Amygdala (tissue), 56 donors: ENCODE measurements at regions not wholly inside any gene's neighbourhood (a gene's known extent, or its start where the extent isn't known, plus 50 kb on each side); places are given as distances from the start of the nearest gene placed in this dataset.
"Not testable (repeated sequence)": the region's sequence is repeated elsewhere in the genome, so short reads cannot be mapped to it uniquely, and the experiment has no call there.

Experiments
- DNase-seq, 56 donors: peaks; one replicate each; lab custom pipeline; 2025; lab: John Stamatoyannopoulos, UW

GRCh38 chr12:129959889-129960288 is 56.1 kb upstream of the TMEM132D start:
- no peak for DNase-seq

GRCh38 chr12:129961091-129961490 is 57.3 kb upstream of the TMEM132D start:
- DNase-seq: peak in 2 of 56 donors; percentile 7

- DNase-seq: no peak
Measured at GRCh38 chr12:129961856-129962255, 58.0 kb upstream of the TMEM132D start.

DNA sequence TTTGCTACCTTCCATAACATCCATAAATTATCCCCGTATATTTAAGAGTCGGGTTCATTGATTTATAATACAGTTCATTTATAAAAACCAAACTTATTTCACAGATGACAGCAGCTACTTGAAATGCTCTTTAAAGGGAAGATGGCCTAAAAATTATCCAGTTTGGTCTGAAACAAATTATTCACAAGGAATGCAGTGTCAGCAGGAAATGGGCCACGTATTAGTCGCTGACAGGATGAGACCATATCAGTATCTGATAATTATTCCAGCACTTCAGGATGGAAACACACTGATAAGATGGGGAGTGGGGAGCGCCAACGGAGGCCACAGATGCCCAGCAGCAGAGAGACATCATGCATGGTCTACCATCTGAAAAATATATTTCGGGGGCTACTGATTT is 60.5 kb upstream of the TMEM132D start:
- DNase-seq: no peak

DNA sequence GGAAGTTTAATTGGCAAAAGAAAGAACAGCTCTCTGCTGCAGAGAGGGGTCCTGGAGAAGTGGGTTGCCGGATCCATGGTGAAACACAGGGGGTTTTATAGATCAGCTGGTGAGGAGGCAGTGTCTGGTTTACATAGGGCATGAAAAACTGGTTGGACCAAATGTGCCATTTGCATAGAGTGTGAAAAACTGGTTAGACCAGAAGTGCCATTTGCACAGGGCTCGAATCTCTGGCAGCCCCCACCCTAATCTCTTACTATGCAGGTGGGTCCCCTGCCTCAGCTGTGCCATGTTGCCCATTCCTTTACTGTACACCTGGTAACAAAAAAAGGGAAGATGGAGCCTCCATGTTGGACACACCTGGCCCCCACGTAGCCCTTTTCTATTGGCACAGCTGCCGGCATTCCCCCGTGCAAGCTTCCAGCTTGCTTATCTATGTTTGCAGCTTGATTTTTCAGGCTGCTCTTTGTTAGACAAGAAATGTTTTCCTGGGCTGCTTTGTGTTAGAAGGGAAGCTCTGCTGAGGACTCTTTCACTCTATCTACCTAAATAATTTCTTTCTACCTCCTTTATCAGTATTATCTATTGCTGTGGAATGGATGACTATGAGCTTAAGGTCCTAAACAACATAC is 61.1 kb upstream of the TMEM132D start:
- DNase-seq: no peak

DNA sequence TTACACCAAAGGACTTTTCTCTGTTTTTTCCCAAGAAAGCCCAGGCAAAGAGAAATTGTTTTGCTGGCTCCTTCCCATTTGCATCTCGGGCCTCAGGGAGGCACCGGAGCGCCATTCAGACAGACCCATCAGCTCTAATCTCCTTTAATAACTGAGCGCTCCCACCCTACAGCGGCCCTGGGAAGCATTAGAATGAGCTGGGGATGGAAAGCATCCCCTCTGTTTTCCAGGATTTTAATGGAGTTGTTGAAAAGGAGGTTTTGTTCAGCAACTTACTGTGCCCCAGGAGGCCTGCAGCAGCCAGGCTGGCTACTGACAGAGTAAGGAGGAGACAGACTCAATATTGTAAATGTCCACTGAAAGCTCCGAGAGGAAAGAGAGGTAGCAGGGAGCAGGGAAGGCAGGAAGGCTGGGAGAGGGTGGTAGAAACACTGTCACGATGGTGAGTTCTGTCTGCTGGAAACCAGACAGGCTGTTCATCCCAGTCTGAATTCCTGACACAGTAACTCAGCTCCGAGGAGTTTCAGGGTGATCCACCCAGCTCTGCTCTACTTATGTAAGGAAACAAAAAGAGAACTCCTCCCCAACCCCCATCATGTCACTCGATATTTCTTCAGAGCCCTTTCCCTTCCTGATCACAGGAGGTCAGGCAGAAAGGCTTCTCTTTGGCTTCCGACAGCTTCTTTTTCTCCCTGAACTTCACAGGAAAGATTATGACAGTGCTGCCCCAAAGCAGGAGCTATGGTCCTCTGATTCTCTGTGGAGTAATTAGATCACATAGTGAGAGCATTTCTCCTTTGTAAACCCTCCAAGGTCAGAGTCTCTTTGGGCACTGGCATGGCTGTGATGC is 62.5 kb upstream of the TMEM132D start:
- no peak for DNase-seq

DNA sequence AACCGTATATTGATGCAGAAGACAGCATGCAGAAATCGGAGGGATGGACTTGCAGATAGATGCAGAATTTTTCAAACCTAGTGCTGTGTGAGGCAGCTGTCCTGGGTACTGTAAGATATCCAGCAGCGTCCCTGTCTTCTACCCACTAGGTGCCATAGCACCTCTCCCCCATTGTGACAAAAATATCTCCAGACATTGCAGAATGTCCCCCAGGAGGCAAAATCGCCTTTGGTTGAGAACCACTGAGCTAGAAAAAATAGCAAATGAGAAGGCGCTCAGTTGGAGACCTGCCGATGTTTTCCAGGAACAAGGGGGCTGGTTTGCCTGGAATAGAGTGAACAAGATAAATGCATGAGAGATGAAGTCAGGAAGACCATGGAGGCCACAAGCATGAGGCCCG is 67.9 kb upstream of the TMEM132D start:
- peak in 8 of 56 donors; percentile 8 to 52 (median 19) for DNase-seq

DNA sequence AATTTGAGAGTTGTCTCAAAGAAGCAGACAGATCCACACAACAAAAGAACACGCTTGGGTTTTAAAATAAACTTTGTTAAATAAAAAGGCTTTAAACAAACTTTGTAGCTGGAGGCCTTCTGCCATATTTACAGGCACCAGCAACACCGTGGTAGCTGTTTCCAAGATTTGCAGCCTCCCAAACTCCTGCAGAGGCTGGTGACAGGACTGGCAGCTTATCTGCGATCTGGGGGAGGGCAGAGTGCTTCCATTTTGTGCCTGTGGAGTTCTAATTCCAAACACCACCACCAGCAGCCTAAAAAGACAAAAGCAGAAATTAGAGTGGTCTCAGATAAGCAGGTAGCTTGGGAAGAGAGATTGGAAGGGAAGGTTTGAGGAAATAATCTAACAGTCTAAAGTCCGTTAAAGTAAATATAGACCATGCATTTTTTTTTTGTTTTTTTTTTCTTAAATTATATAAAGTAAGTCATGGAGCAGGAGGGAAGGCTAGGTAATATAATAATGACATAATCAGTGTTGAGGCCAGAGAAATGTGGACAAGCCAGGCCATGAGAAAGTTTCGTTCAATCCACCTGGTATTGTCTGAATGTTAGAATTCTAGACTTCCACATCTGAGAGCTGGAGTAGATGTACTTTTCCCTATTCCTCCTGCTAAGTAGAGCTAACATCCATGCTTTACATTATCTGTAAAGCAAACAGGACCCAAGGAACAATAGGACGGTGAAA is 69.6 kb upstream of the TMEM132D start:
- DNase-seq: no peak

DNA sequence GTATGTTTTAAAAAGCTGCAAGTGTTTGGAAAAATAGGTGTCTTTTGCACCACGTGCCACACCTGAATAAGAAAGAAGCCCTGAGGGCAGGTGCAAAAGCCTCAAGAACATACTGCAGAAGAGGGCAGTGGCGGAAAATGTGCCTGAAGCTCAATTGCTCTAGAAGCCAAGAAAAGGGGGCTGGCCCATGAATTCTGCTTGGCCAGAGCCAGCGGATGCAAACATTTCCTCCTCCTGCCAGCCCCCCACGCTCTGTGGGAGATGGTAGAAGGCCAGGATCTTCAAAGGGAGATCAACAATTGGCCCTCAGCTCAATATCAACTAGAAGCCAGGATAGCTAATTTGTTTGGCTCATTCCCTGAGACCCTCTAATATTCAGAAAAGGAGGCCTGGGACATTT is 80.3 kb upstream of the TMEM132D start:
- DNase-seq: no peak

GRCh38 chr12:129987841-129988240 is 84.0 kb upstream of the TMEM132D start:
- DNase-seq: no peak

GRCh38 chr12:129994634-129995033 is 90.8 kb upstream of the TMEM132D start:
- DNase-seq: no peak

- no peak for DNase-seq
Measured at GRCh38 chr12:129997239-129997638, 93.4 kb upstream of the TMEM132D start.

DNA sequence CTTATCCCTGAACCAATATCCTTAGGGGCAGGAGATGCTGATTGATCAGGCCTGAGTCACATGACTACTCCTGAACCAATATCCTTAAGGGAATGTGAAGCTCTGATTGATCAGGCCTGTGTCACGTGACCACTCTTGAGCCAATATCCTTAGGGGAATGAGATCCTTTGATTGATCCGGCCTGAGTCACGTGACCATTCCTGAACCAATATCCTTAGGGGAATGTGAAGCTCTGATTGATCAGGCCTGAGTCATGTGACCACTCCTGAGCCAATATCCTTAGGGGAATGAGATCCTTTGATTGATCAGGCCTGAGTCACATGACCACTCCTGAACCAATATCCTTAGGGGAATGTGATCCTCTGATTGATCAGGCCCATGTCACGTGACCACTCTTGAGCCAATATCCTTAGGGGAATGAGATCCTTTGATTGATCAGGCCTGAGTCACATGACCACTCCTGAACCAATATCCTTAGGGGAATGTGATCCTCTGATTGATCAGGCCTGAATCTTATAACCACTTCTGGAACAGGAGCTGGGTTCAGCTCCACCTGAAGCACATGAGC is 100.6 kb upstream of the TMEM132D start:
- DNase-seq: not testable (repeated sequence)

DNA sequence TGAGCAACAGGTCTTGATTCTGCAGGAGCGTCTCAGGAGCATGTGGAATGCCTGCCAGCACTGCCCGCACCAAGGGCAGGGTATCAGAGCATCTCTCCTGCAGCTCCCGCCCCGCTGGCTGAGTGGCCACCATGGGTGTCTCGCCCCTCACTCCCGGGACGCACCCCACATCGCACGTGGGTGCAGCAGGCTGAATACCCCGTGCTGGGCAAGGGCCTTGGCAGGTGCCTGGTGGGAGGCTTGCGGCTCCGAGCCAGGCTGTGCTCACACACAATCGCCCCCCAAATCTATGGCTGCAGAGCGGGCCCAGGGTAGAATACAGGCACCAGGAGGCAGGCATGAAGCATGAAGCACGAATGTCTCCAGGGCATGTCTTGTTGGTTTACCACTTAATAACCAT is 103.9 kb upstream of the TMEM132D start:
- DNase-seq: no peak

GRCh38 chr12:130008241-130008640 is 104.4 kb upstream of the TMEM132D start:
- no peak for DNase-seq

GRCh38 chr12:130009961-130010360 is 106.1 kb upstream of the TMEM132D start:
- DNase-seq: peak in 1 of 56 donors; percentile 10

DNA sequence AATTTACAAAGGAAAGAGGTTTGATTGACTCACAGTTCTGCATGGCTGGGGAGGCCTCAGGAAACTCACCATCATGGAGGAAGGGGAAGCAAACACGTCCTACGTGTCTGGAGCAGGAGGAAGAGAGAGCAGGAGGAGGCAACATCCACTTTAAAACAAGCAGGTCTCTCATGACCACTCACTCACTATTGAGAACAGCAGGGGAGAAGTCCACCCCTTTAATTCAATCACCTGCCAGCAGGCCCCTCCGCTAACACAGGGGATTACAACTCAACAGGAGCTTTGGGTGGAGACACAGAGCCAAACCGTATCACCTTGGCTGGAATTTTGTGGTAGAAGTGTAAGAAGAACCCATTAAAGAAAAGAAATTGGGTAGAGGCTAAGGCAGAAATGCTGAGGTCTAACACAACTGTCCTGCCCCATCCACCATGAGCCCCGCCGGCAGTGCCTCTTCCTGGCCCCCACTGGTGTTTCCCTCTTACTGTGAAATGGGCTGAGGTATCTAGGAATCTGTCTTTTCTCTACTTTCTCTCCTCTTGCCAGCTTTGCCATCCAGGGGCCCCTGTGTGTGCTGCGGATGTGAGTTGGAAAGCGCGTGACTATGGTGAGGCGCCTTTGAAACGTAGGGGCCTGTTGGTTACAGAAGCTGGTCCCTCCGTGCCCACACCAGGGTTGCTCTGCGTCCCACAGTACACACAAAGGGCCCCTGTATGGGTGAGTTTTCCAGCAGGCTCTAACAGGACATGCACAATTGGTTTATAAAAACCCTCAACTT is 108.0 kb upstream of the TMEM132D start:
- no peak for DNase-seq

DNA sequence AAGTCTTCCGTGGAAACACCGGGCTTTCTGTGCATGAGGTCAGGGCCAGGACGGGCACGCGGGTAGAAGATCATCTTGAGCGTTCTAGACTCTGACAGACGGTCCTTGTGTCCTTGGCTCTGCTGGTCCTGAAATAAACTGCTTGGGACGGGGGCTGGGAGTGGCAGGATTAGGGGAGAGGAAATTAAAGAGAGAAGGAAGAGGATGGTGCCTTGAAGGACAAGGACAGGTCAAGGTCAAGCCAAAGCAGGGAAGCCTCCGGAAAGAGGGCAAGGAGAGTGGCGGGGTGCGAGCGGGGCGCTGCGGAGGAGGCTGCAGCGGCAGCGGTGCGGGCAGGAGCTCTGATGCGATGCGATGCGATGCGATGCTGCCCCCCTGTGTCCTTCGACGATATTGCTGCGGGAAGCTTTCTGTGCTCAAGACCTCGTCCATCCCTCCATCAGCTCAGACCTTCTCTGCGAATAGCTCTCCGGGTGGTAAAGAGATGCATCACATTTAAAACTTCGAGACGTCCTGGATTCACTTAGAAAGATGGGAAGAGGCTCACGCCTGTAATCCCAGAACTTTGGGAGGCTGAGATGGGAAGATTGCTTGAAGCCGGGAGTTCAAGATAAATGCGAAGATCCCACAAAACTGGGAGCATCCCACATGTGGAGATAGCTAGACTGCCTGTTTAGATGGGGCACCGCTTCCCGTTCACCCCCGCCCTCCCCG is 110.1 kb upstream of the TMEM132D start:
- DNase-seq: peak in 55 of 56 donors; percentile 13 to 90 (median 63)

GRCh38 chr12:130014485-130014807 is 110.6 kb upstream of the TMEM132D start:
- peak in 23 of 56 donors; percentile 10 to 69 (median 35) for DNase-seq

DNA sequence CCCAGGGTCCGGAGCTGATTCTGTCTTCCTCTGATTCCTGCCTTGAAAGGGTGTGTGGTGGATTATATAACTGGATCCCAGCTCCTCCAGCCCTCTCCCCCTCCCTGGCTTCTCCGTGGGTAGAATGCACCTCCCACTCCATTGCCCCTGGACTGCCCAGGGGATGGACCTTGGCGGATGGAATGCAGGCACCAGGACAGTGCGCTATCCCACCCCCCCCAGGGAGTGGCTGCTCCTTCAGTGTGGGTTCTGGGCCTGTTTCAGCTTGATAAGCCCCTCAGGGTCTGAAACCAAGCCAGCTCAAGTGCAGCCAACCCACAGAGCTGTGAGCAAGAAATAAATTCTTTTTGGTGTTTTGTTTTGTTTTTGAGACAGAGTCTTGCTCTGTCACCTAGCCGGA is 112.4 kb upstream of the TMEM132D start:
- DNase-seq: no peak
